ENCODE measurements at regions not wholly inside any gene's neighbourhood (a gene's known extent, or its start where the extent isn't known, plus 50 kb on each side); places are given as distances from the start of the nearest gene placed in this dataset.

DNA sequence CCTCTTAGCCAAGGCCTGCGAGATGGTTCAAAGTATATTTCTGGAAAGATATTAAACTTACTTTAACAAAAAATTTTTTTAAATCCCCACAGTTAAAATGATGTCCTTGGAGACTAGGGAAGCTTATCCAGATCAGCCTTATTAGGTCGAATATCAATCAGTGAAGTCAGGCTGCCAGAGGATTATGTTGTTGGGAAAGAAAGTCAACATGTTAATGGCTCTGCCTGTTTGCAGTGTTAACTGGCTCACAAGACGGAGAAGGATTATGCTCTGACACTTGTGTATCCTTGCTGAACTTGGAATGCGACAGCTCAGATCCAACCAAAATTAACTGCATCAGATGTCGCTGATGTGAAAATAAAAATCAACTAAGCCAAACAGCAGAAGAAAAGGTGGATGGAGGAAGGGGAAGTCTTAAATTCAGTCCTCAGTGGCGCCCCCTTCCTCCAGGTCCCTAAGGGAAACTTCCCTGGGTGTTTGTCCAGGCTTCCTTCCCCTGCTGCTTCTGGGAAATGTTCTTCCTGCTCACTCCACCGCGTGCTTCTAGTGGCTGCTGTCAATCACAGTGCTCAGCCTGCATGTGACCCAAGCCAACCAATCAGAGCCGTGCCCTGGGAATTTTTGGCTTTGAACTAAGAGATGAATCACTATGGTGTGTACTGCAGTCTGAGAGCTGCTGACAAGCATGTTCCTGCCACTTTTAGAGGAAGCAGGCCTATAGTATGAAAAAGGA, 690.4 kb upstream of the NRP1 start:
- no peak for TF ChIP-seq POLR2A (IDR thresholded peaks at IDR 0.05)
- TF ChIP-seq, protein P1, sequence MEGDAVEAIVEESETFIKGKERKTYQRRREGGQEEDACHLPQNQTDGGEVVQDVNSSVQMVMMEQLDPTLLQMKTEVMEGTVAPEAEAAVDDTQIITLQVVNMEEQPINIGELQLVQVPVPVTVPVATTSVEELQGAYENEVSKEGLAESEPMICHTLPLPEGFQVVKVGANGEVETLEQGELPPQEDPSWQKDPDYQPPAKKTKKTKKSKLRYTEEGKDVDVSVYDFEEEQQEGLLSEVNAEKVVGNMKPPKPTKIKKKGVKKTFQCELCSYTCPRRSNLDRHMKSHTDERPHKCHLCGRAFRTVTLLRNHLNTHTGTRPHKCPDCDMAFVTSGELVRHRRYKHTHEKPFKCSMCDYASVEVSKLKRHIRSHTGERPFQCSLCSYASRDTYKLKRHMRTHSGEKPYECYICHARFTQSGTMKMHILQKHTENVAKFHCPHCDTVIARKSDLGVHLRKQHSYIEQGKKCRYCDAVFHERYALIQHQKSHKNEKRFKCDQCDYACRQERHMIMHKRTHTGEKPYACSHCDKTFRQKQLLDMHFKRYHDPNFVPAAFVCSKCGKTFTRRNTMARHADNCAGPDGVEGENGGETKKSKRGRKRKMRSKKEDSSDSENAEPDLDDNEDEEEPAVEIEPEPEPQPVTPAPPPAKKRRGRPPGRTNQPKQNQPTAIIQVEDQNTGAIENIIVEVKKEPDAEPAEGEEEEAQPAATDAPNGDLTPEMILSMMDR (IDR thresholded peaks at IDR 0.05) = no peak

Data from uterus (tissue), 2 donors.